HG03196 (cell line): ENCODE measurements at regions not wholly inside any gene's neighbourhood (a gene's known extent, or its start where the extent isn't known, plus 50 kb on each side); places are given as distances from the start of the nearest gene placed in this dataset.

Experiments
- ATAC-seq: cut with Tn5 transposase; IDR thresholded peaks from one replicate; pipeline ENCODE4 v1.9.1; 2021; ENCODE audit not compliant: unreplicated experiment

DNA sequence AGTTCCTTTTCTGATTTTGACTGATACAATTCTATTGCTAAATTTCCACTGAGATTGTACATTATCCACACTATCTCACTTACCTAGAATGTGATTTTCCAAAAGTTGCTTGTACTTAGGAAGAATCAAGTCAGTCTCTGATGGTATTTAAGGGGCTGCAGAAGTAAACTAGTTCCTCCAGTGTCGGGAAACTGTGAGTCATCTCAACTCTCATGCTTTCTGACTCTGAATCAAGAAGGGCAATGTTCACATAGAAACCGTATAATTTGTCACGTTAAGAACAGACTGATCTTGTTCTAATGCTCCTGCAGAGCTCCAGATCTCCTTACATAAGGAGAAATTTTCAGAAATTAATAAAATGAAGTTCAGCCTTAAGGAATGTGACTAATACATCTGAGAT is 369.3 kb downstream of the KLF5 start:
- no peak for ATAC-seq

DNA sequence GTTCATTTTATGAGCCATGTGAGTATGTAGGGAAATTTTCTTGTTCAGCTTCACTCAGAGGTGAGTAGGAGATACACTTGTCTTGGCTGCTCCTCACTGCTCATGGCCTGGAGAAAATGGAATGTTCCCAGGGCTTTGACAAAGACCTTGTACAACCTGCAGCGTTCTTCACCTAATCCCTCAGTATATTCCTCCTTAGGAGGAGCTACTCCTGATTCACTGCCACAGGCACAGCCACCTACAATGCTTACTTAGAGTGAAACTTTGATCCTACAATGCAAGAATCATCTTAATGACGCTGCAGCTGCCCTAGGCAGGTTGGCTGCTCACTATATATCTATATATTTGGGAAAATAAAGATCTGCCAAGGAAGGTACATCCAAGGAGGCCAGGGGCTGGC is 364.2 kb downstream of the KLF5 start:
- ATAC-seq: no peak

DNA sequence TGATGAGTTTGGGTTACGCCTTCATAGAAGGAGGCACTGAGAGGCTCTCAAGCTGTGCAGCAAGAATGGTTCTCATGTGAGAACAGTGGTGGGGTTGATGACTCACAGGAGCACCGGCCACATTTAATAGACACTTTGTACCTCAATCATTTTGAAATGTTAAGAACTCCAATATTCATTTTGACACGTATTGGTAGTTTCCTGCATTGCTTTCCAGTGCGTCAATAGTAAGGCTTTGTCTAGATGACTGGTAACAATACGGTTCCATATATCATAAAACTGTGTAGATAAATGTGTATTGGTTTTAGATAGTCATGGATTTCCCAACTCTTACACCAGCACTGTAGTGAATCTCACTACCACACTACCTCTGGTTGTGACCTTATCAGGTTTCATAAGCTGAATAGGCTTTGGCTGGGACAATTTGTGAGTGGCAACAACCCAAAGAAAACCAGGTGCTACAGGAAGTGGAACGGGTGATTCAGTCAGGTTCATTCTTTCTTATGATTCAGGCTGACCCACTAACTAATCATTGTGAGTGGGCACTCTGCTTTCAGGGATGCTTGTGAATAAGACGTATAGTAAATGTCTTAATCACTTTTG is 362.6 kb downstream of the KLF5 start:
- no peak for ATAC-seq

DNA sequence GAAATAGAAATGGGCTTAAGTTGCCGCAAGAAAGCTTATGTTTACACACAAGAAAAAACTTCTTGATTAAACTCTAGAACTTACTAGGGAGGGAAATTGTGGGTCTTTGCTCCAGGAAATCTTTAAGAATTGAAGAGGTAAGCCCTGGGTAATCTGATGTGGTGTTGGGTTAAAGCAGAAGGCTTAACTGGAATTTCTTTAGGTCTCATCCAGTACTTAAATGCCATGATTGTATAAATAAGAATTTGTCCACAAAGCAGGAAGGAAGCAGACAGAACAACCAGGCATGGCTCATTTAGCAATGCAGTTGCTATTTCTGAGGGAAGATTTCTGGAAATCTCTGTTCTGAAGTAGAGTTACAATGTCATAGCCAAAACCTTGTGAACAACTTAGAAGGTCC is 360.4 kb downstream of the KLF5 start:
- ATAC-seq: no peak

DNA sequence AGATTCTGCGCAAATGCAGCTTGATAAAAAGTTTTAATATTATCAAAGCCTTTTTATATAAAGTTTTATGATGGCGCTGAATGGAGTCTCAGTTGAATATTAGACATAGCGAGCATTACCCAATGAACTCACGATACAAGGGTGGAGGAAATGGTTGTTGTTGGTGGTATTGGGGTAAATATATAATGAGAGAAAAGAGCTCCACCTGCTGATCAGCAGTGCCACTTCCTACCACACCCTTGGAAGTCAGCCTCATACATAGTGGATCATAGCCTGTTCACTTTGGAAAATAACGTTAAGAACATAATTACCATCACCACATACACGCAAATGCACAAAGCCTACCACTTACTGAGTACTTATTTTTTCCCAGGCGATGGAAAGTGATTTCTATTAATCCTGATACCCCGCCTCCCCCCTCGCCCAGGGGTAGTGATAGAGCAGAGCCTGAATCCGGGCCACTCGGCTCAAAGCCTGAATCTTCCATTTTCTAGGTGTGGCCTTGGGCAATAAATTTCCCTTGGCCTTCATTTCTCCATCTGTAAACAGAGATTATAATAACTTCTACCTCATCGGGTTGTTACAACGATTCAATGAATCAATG is 358.3 kb downstream of the KLF5 start:
- no peak for ATAC-seq

DNA sequence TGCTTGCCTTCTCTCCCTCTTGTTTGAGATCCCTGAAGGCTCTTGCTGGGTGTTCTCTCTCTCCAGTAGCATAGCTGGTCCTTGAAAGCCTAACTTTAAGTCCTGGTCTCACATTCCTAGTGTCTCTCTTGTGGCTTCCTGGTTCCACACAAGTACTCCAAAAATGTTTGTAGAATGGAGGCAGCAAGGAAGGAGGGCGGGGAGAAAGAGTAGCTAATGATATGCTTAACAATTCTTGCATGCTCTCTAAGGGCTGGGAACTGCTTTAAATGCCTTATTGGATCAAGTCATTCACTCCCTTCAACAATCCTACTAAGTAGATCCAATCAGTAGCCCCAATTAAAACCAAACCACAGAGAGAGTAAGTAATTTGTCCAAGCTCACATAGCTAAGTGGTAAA is 357.3 kb downstream of the KLF5 start:
- ATAC-seq: no peak

DNA sequence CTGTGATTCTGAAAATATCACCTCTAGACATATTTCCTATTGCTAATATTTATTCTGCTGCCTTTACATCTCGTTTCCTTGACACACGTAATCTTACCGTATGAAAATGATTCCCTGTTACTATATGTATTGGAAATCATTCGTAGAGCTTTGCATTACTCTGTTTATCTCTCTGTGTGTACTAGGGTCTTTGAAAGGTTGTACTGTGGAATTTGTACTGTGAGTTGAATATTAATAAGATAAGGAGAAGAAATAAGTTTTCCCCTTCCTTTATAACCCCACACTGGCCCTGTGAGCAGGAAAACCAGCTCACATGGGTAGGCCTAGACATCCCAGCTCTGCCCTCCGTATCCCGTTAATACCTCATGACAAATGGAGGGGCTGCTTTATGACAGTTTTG is 354.9 kb downstream of the KLF5 start:
- no peak for ATAC-seq

DNA sequence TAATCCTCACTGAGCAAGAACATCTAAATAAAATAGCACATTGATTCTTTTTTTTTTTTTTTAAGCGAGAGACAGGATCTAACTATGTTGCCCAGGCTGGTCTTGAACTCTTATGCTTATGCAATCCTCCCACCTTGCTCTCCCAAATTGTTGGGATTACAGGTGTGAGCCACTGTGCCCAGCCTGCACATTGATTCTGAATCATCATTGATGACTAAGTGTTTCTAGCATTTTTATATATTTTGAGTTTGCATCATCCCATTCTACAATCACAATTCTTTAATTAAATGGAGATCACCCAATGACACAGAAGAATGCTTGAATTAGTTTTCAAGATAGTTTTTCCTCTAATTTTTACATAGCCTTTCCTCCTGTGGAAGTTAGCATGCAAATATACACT is 354.1 kb downstream of the KLF5 start:
- ATAC-seq: no peak

DNA sequence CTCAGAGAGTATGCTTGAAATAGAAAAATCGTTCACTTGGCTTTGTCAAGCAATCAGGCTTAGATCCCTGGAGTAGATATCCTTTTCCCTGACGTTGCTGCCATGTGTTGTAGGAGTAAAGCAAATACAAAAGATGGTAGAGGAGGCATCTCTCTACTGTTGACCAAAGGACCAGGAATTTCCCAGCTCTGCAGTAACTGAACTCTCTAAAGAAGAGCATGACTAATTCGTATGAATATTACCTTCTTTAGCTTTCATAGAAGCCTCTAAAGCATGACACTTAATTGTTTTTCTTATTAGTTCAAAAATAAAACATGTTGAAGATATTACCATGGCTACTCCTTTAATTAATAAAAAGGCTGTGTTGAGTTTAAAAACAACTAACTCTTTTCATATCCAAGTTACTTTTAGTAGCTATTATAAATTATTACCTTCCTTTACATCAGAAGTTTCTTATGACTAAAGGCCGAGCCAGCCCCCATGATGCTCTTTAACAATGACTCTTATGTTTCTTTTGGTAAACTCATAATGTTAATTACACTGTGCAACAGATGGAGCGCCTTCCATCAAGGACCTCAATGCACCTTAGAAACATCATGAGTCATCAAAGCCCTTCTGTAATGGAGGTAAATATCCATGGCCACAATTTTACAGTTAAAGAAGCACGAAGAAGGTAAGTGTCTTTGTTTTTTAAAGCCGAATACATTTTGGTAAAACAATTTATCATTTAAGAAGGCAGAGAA is 352.4 kb downstream of the KLF5 start:
- no peak for ATAC-seq

DNA sequence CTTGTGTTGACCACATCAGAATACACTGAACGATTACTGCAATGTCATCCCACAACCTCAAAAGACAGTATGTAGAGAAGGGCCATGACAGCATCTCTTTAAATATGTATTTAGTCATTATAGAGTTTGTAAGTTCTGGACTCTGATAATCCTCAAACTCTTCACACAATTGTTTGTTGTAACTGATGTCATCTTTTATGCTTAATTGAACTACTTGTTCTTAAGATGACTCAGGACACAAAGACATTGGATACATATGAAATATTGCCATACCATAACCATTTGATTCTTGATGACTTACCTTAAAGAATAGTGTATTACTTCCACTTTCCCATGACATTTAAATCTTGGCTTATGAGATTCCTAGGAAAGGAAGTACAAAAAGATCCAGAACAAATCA is 347.6 kb downstream of the KLF5 start:
- ATAC-seq: no peak

DNA sequence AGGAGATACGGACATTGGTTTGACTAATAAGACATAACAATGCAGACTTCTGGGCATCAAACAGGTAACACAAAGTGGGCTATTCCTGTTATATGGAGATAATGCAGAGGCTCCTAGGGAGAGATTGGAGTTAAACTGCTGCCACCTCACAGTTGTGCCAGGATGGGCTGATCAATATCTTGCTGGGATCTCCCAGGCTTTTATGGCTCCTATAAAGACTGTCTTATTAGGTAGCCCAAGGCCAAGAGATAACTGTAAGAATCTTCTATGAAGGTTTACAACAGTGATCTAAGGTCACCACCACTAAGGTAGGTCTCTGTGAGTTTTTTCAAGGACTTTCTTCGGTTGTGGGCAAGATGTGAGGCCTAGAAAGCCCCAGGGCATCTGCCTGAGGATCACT is 345.8 kb downstream of the KLF5 start:
- ATAC-seq: no peak

DNA sequence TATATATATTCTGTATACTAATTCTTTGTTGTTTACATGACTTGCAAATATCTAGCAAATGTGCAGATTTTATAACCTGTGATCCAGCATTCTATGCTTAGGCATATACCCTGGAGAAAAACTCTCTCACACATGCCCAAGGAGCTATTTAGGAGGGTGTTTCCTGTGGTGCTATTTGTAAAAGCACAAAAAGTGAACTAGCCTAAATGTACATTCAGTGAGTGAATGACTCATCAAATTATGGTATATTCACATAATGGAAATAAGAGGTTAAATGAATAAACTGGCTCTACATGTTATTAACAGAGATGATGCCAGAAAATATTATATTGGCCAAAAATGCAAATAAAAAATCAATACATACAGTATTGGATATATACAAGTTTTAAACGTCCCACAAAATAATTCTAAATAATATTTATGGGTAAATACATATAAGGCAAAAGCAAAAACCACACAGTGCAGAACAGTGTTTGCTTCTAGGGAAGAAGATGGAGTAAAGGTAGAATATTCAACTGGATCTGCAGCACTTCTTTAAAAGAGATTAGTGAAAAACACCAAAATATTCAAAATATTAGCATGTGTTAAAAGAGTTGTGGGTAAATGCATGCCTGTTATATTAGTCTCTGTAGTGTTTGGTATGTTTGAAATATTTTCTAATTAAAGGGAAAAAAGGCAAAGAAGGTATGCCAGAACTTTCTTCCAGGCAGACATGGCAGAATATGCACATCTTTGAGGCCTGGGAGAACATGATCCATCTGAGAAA is 344.7 kb downstream of the KLF5 start:
- no peak for ATAC-seq

DNA sequence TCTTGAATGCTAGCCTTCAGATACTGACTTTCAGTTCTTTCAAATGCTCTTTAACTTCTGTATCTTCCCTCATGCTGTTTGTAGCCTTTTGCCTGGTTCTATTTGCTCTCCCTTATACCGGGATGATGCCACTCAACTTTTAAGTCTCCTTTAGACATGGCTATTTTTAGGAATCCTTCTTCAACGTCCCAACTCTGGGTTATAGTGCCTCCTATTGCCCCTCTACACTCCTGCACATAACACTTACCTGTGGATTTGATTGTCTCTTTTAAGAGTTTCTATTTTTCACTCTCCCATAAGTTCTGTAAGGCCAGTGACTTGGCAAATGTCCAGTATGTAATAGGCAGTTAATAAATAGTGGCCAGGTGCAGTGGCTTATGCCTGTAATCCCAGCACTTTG is 343.0 kb downstream of the KLF5 start:
- no peak for ATAC-seq

DNA sequence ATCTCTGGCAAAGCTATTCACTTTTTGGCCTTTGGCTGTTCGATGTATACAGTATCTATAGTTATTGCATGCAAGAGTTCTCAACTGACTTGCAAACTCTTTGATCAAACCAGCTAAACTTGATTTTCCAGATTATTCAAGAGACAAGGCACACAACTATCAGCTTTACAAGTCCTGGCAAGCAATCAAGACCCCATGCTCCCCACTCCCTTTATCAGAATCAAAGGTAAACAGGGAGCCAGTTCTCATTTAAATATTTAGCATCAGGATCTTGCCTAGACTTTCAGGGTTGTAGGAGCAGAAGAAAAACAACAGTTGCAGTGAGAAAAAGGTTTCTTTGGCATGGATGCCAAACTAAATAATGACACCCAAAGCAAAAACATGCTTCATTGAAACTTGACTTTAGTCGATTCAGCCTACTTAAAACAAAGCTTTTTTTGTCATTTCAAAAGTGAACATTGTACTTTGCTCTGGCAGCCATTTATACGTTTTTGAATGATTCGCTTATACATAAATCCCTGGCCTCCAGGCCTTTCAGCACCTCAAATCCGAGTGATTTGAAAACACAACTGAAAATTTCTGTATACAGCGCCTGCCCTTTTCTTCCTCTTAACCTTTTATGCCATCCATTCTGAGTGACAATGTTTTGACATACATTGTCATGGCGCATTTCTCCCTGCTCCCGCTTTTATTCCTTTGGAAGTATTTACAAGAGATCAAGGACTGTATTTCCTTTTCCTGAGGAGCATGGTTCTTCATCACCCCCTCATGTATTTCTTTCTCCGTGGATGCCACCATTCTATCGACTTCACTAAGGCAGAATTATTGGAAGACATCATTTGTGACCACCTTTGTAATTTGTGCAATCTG is 340.8 kb downstream of the KLF5 start:
- ATAC-seq: no peak

DNA sequence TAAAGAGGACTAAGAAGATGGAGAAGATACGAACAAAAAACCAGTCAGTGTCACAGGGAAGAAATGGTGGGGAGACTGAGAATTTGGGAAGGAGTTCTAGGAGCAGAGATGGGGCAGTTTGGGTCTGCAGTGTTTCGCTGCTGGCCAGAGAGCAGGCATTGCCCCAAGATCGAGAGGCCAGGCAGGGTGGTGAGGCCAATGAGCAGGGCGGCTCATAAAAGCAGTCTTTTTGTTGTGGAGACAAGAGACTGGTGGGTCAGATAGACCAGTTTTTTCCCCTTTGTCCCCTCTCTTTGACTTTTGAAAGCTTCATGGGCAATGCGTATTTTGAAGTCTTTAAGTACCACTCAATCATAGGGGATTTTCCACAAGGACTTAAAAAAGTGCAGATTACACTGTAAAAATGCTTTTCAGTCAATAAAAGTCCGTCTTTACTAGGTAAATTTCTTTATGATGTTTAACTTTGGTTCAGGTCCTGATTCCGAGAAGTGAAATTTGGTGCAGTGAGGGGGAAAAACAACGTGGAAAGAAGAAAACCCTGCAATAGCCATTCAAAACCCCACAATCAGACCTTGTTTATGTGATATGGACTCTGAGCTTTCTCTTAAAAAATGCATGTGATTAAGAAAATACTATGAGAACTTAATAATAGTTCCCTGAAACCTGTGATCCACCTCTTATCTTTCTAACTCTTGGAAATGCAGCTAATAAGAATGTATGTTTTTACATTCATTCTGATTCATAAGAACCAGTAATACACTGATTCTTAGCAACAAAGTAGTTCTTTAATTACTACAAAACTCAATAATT is 338.9 kb downstream of the KLF5 start:
- ATAC-seq: no peak

DNA sequence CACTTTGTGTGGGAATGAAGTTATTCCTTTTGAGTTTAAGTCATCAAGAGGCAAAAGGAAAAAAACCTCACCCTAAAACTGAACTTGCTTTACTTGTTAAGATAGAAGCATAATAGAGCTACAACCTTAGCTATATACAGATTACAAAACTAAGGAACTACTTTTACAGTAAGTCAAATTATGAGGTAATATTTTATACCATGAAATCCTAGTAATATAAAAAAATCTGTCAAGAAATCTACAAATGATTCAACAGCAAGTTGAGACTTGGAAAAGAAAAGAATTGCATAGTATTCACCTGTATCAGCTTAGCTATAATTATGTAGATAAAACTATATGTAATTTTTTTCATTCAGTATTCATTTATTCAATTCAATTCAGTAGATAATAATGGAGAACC is 335.3 kb downstream of the KLF5 start:
- ATAC-seq: no peak

DNA sequence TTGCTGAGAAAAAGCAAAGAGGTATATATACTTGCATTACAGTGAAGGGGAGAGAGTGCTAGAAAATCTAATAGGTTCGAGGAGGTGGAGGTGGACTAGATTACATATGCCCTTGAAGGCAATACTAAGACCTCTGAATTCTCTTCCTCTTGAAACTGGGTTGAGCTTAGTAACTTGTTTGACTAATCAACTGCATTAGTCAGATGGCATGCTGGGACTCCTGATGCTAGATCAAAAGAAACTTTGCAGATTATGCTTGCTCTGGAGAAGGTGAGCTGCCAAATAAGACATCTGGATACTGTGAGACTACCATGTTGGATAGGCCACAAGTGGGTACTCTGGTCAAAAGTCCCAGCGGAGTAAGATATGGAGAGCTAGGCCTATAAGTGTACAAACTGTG is 331.3 kb downstream of the KLF5 start:
- ATAC-seq: no peak

DNA sequence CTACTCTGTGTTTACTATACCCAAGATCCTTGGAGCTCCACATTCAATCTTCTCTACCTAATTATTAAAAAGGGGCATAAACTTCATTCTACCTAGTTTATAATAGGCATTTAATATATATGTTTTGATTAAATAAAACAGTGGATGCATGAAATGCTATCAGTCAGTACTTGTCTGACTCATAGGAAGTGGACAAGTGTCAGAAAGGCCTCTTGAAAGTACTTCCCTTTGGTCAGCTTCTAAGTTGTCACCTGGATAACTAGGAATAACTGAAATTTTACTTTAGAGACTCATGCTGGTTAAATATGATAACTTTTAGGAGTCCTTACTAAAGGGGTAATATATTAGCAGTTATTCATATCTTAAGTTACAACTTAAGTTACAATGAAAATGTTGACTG is 329.8 kb downstream of the KLF5 start:
- no peak for ATAC-seq

DNA sequence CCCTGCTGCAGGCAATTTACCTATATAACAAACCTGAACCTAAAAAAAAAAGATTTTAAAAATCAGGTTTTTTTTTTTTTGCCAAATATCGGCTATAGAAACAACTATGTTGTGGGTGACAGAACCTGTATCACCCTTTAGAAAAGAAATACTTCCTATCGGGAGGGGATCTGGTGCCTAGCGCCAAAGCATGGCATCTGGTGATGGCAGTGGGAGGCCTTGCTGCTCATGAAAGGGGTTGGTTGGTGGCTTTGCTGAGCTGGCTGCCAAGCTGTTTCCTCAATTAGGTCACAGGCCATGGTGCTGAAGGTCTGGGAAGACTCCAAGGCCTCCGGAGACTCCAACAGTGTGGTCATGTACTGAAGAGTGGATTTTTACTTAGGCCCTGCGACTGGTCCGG is 328.5 kb downstream of the KLF5 start:
- ATAC-seq: no peak

DNA sequence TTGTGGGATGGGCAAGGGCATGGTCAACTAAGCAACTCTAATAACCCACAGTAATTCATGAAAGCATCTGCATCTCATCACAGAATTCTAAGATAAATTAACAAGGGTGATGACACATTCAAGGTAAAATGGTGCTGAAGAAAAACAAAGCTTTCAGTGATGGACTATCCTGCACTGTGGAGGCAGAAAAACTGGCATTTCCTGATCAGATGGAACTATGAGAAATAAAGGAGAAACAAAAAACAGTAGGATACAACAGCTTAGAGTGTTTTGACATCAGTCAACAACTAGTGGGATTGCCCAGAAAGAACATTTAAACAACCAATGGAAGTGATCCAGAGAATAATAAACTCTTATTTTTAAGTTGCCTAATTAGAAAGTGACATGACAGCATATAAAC is 327.0 kb downstream of the KLF5 start:
- no peak for ATAC-seq
